Suprapubic skin (tissue), 3 donors: ENCODE measurements at regions not wholly inside any gene's neighbourhood (a gene's known extent, or its start where the extent isn't known, plus 50 kb on each side); places are given as distances from the start of the nearest gene placed in this dataset.

Source experiments
- CTCF ChIP-seq, 2 donors: fragments of 200-600 bp in 1 of 2; fragments of 450-650 bp in 1 of 2; sonication (generic) in 1 of 2; IDR thresholded peaks; one replicate each; pipeline ENCODE4 v1.5.1; 2016 to 2019; ENCODE audit warnings: antibody characterized with exemption in 2 of 2, mild to moderate bottlenecking in 1 of 2, moderate library complexity in 1 of 2
- EP300 ChIP-seq: sonication (generic); formaldehyde crosslinking; IDR thresholded peaks from one replicate; pipeline ENCODE4 v1.6.1; 2017; ENCODE audit warnings: antibody characterized with exemption

GRCh38 chr15:53256457-53256856 lies 466.3 kb upstream of the ONECUT1 start:
- TF ChIP-seq CTCF (IDR thresholded peaks at IDR 0.05) (no peak), EP300 (no peak)
